ENCODE measurements at regions not wholly inside any gene's neighbourhood (a gene's known extent, or its start where the extent isn't known, plus 50 kb on each side); places are given as distances from the start of the nearest gene placed in this dataset.
"Not testable (repeated sequence)": the region's sequence is repeated elsewhere in the genome, so short reads cannot be mapped to it uniquely, and the experiment has no call there.

- DNase-seq (ENCODE audit: low spot score in 2 of 2) = no peak
- peaks cover 8% of the 10 kb centered on the region for H3K9me3 Mint-ChIP-seq
- H3K4me1 Mint-ChIP-seq = no peaks in the 10 kb centered on the region
- no peak overlapping the region for H3K4me3 Mint-ChIP-seq
- ATAC-seq = no peak
- H3K36me3 Mint-ChIP-seq = no peaks in the 10 kb centered on the region
- no peak overlapping the region for H3K27ac Mint-ChIP-seq
These were observed 418.7 kb upstream of the RGS18 start for GRCh38 chr1:191739544-191739943.

- no peak overlapping the region for H3K27ac Mint-ChIP-seq
- ATAC-seq = no peak
- no peaks in the 10 kb centered on the region for H3K36me3 Mint-ChIP-seq
- DNase-seq (ENCODE audit: low spot score in 2 of 2) = no peak
- H3K4me3 Mint-ChIP-seq = no peak overlapping the region
- H3K4me1 Mint-ChIP-seq = no peaks in the 10 kb centered on the region
- H3K9me3 Mint-ChIP-seq = peaks cover 15% of the 10 kb centered on the region
These were observed 405.9 kb upstream of the RGS18 start for GRCh38 chr1:191752342-191752741.

- ATAC-seq = no peak
- no peaks in the 10 kb centered on the region for H3K36me3 Mint-ChIP-seq
These were observed 398.2 kb upstream of the RGS18 start for GRCh38 chr1:191760016-191760415.

GRCh38 chr1:191788551-191788950, 369.7 kb upstream of the RGS18 start:
- no peak overlapping the region for H3K4me3 Mint-ChIP-seq
- DNase-seq (ENCODE audit: low spot score in 2 of 2) (no peak), ATAC-seq (no peak)
- no peak overlapping the region for H3K27ac Mint-ChIP-seq
- no peaks in the 10 kb centered on the region for H3K4me1 Mint-ChIP-seq
- peaks cover 12% of the 10 kb centered on the region for H3K9me3 Mint-ChIP-seq
- H3K36me3 Mint-ChIP-seq = no peaks in the 10 kb centered on the region

More at GRCh38 chr1:191760016-191760415, 398.2 kb upstream of the RGS18 start:
- Mint-ChIP-seq H3K9me3 (peaks cover 2% of the 10 kb centered on the region), H3K4me3 (no peak overlapping the region), H3K4me1 (no peaks in the 10 kb centered on the region), H3K27ac (no peak overlapping the region)
- DNase-seq (ENCODE audit: low spot score in 2 of 2) = no peak

- no peak for DNase-seq (ENCODE audit: low spot score in 2 of 2)
- H3K36me3 Mint-ChIP-seq = no peaks in the 10 kb centered on the region
- ATAC-seq = no peak
These were observed 360.1 kb upstream of the RGS18 start for GRCh38 chr1:191798178-191798577.

GRCh38 chr1:191804311-191804710, 354.0 kb upstream of the RGS18 start:
- H3K4me1 Mint-ChIP-seq = no peaks in the 10 kb centered on the region
- DNase-seq (ENCODE audit: low spot score in 2 of 2) (no peak), ATAC-seq (no peak)
- no peak overlapping the region for H3K27ac Mint-ChIP-seq
- H3K9me3 Mint-ChIP-seq = peaks cover 8% of the 10 kb centered on the region
- no peak overlapping the region for H3K4me3 Mint-ChIP-seq
- H3K36me3 Mint-ChIP-seq = no peaks in the 10 kb centered on the region

More at GRCh38 chr1:191798178-191798577, 360.1 kb upstream of the RGS18 start:
- Mint-ChIP-seq H3K4me1 (no peaks in the 10 kb centered on the region), H3K27ac (no peak overlapping the region), H3K9me3 (peaks cover 1% of the 10 kb centered on the region), H3K4me3 (no peak overlapping the region)

GRCh38 chr1:191813593-191813992, 344.7 kb upstream of the RGS18 start:
- H3K4me1 Mint-ChIP-seq; ATAC-seq; DNase-seq (ENCODE audit: low spot score in 2 of 2); H3K36me3 Mint-ChIP-seq; H3K9me3 Mint-ChIP-seq; H3K4me3 Mint-ChIP-seq; H3K27ac Mint-ChIP-seq: not testable (repeated sequence)

- DNase-seq (ENCODE audit: low spot score in 2 of 2) (no peak), ATAC-seq (no peak)
- no peaks in the 10 kb centered on the region for H3K36me3 Mint-ChIP-seq
- H3K4me3 Mint-ChIP-seq = no peak overlapping the region
- H3K27ac Mint-ChIP-seq = no peak overlapping the region
- H3K4me1 Mint-ChIP-seq = no peaks in the 10 kb centered on the region
- peaks cover 15% of the 10 kb centered on the region for H3K9me3 Mint-ChIP-seq
These were observed 340.1 kb upstream of the RGS18 start for GRCh38 chr1:191818198-191818597.

- Mint-ChIP-seq H3K36me3 (no peaks in the 10 kb centered on the region), H3K4me3 (no peak overlapping the region), H3K9me3 (peaks cover 2% of the 10 kb centered on the region), H3K27ac (no peak overlapping the region), H3K4me1 (no peaks in the 10 kb centered on the region)
- DNase-seq (ENCODE audit: low spot score in 2 of 2) (no peak), ATAC-seq (no peak)
These were observed 326.7 kb upstream of the RGS18 start for GRCh38 chr1:191831572-191831971.

GRCh38 chr1:191839891-191840290, 318.4 kb upstream of the RGS18 start:
- H3K4me3 Mint-ChIP-seq = no peak overlapping the region
- ATAC-seq = no peak
- H3K36me3 Mint-ChIP-seq = no peaks in the 10 kb centered on the region
- H3K27ac Mint-ChIP-seq = no peak overlapping the region
- H3K4me1 Mint-ChIP-seq = no peaks in the 10 kb centered on the region
- peaks cover 18% of the 10 kb centered on the region for H3K9me3 Mint-ChIP-seq
- no peak for DNase-seq (ENCODE audit: low spot score in 2 of 2)

- Mint-ChIP-seq H3K4me3 (no peak overlapping the region), H3K4me1 (no peaks in the 10 kb centered on the region), H3K36me3 (no peaks in the 10 kb centered on the region), H3K9me3 (peaks cover 2% of the 10 kb centered on the region), H3K27ac (no peak overlapping the region)
- no peak for ATAC-seq
- no peak for DNase-seq (ENCODE audit: low spot score in 2 of 2)
These were observed 306.3 kb upstream of the RGS18 start for GRCh38 chr1:191851799-191852595.

- no peak for ATAC-seq
- Mint-ChIP-seq H3K9me3 (peaks cover 2% of the 10 kb centered on the region), H3K36me3 (no peaks in the 10 kb centered on the region), H3K4me1 (no peaks in the 10 kb centered on the region), H3K4me3 (no peak overlapping the region), H3K27ac (no peak overlapping the region)
- no peak for DNase-seq (ENCODE audit: low spot score in 2 of 2)
These were observed 305.4 kb upstream of the RGS18 start for GRCh38 chr1:191852907-191853306.

- no peak overlapping the region for H3K4me3 Mint-ChIP-seq
- H3K27ac Mint-ChIP-seq = no peak overlapping the region
- no peak for DNase-seq (ENCODE audit: low spot score in 2 of 2)
- H3K4me1 Mint-ChIP-seq = no peaks in the 10 kb centered on the region
- H3K9me3 Mint-ChIP-seq = peaks cover 15% of the 10 kb centered on the region
- H3K36me3 Mint-ChIP-seq = no peaks in the 10 kb centered on the region
- no peak for ATAC-seq
These were observed 300.7 kb upstream of the RGS18 start for GRCh38 chr1:191857600-191857999.

- DNase-seq (ENCODE audit: low spot score in 2 of 2) = no peak
- no peak for ATAC-seq
- Mint-ChIP-seq H3K36me3 (no peaks in the 10 kb centered on the region), H3K27ac (no peak overlapping the region), H3K4me1 (no peaks in the 10 kb centered on the region), H3K9me3 (peaks cover 21% of the 10 kb centered on the region), H3K4me3 (no peak overlapping the region)
These were observed 292.8 kb upstream of the RGS18 start for GRCh38 chr1:191865479-191865878.

GRCh38 chr1:191866155-191866554, 292.1 kb upstream of the RGS18 start:
- DNase-seq (ENCODE audit: low spot score in 2 of 2) = no peak
- H3K9me3 Mint-ChIP-seq = peaks cover 17% of the 10 kb centered on the region
- no peak overlapping the region for H3K27ac Mint-ChIP-seq
- H3K36me3 Mint-ChIP-seq = no peaks in the 10 kb centered on the region
- no peak for ATAC-seq
- no peaks in the 10 kb centered on the region for H3K4me1 Mint-ChIP-seq
- H3K4me3 Mint-ChIP-seq = no peak overlapping the region

GRCh38 chr1:191869790-191870312, 288.4 kb upstream of the RGS18 start:
- Mint-ChIP-seq H3K27ac (no peak overlapping the region), H3K4me1 (no peaks in the 10 kb centered on the region), H3K36me3 (no peaks in the 10 kb centered on the region), H3K9me3 (peaks cover 6% of the 10 kb centered on the region), H3K4me3 (no peak overlapping the region)
- DNase-seq (ENCODE audit: low spot score in 2 of 2) (no peak), ATAC-seq (no peak)
